ENCODE measurements at regions not wholly inside any gene's neighbourhood (a gene's known extent, or its start where the extent isn't known, plus 50 kb on each side); places are given as distances from the start of the nearest gene placed in this dataset.

DNA sequence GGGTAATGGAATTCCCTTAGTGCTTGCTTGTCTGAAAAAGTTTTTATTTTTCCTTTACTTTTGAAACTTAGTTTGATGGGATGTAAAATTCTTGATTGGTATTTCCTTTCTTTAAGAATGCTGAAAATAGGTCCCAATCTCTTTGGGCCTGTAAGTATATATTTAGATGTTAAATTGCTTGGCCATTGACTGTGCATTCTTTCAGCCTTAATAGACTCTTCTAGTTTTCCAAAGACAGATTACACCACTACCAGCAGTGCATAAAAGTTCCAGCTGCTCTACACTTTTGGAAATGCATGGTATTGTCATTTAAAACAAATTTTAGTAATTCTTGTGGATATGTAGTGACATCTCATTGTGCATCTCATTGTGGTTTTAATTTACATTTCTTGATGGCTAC lies 464.8 kb upstream of the USP24 start:
- no peak for FAIRE-seq
- POLR2A ChIA-PET (ENCODE audit: partially characterized antibody), result no interaction called here
- no peak overlapping the region for H3K9ac ChIP-seq (replicated peaks in 1 of 4; ENCODE audit: extremely low read depth in 1 of 4, low read depth in 3 of 4, low read length in 3 of 4)
- TF ChIP-seq EZH2 (IDR thresholded peaks at IDR 0.05; ENCODE audit: low read depth, low read length, severe bottlenecking), result no peak
- no peak for TF ChIP-seq KDM4A (IDR thresholded peaks at IDR 0.05; ENCODE audit: low read depth, low read length, severe bottlenecking)
- TF ChIP-seq, protein P1, sequence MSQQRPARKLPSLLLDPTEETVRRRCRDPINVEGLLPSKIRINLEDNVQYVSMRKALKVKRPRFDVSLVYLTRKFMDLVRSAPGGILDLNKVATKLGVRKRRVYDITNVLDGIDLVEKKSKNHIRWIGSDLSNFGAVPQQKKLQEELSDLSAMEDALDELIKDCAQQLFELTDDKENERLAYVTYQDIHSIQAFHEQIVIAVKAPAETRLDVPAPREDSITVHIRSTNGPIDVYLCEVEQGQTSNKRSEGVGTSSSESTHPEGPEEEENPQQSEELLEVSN (IDR thresholded peaks at IDR 0.05), result no peak
- TF ChIP-seq YY1 (IDR thresholded peaks at IDR 0.05; ENCODE audit: low read depth, low read length), result no peak
- TF ChIP-seq JUN (IDR thresholded peaks at IDR 0.05; ENCODE audit: low read depth, low read length), result no peak
- no peak for TF ChIP-seq SP1 (IDR thresholded peaks at IDR 0.05; ENCODE audit: low read depth, low read length)
- TF ChIP-seq RNF2 (IDR thresholded peaks at IDR 0.05; ENCODE audit: borderline replicate concordance, low read depth, low read length, missing control alignments, poor library complexity, severe bottlenecking), result no peak
- no peak for TF ChIP-seq TAF7 (optimal IDR thresholded peaks at IDR 0.05; ENCODE audit: borderline replicate concordance, low read depth, low read length)

More for the DNA sequence above, 464.8 kb upstream of the USP24 start:
- no peaks in the 10 kb centered on the region for H3K27me3 ChIP-seq (replicated peaks in 1 of 4; ENCODE audit: control insufficient read depth in 3 of 4, extremely low read depth in 1 of 4, insufficient read depth in 3 of 4, low read length in 3 of 4)
- H3K27ac ChIP-seq (ENCODE audit: low read depth, low read length), result no peak overlapping the region
- H3K36me3 ChIP-seq (ENCODE audit: control insufficient read depth in 2 of 4, insufficient read depth in 4 of 4, low read length in 3 of 4), result no peaks in the 10 kb centered on the region
- no peak overlapping the region for H2BK12ac ChIP-seq (ENCODE audit: low read depth, low read length)
- H3K4me2 ChIP-seq (ENCODE audit: insufficient read depth in 1 of 2, low read depth in 2 of 2, low read length in 2 of 2), result no peak overlapping the region
- no peak overlapping the region for H3K14ac ChIP-seq (ENCODE audit: insufficient read length)
- no peaks in the 10 kb centered on the region for H3K79me1 ChIP-seq (ENCODE audit: low read depth, low read length)
- no peak overlapping the region for H4K91ac ChIP-seq (replicated peaks; ENCODE audit: insufficient read length, low read length)
- H4K8ac ChIP-seq (ENCODE audit: extremely low read depth, insufficient read depth, low read length), result no peak overlapping the region
- H3K4ac ChIP-seq (replicated peaks; ENCODE audit: insufficient read length, low read depth, low read length), result no peak overlapping the region
- no peaks in the 10 kb centered on the region for H4K20me1 ChIP-seq (replicated peaks in 1 of 2; ENCODE audit: control insufficient read depth in 1 of 2, insufficient read depth in 2 of 2, low read length in 2 of 2)
- no peaks in the 10 kb centered on the region; a peak in 1 of 7 replicates for H3K4me1 ChIP-seq (replicated peaks in 1 of 4; ENCODE audit: control insufficient read depth in 3 of 4, insufficient read depth in 4 of 4, low read length in 3 of 4)
- DNase-seq (ENCODE audit: low read depth in 1 of 2, low spot score in 2 of 2), result no peak
- no peak overlapping the region for H2BK15ac ChIP-seq (ENCODE audit: low read length)
- no peaks in the 10 kb centered on the region for H3K79me2 ChIP-seq (ENCODE audit: control insufficient read depth in 1 of 2, insufficient read depth in 2 of 2, low read length in 2 of 2)
- no peaks in the 10 kb centered on the region for H3K23me2 ChIP-seq (ENCODE audit: low read depth, low read length)
- no peak overlapping the region for H3K4me3 ChIP-seq (ENCODE audit: extremely low read depth in 1 of 4, insufficient read depth in 2 of 4, low read depth in 3 of 4, low read length in 4 of 4)
- H3K23ac ChIP-seq (ENCODE audit: insufficient read length), result no peak overlapping the region
- H2AK5ac ChIP-seq (ENCODE audit: low read depth, low read length), result no peak overlapping the region
- CTCF ChIA-PET (ENCODE audit: partially characterized antibody), result interaction anchor here (1.0 kb wide), 1 partner anchor 22 kb away, joined by 3 read pairs; no protein-coding TSS in a partner anchor
- H3K56ac ChIP-seq (replicated peaks; ENCODE audit: insufficient read length, low read depth, low read length), result no peak overlapping the region
- no peak overlapping the region for H2BK20ac ChIP-seq (ENCODE audit: low read length)
- no peaks in the 10 kb centered on the region for H3K9me3 ChIP-seq (ENCODE audit: insufficient read depth in 2 of 2, low read depth in 1 of 2, low read length in 1 of 2)
- H3K18ac ChIP-seq (ENCODE audit: extremely low read depth, low read length), result no peak overlapping the region
- H2BK5ac ChIP-seq (ENCODE audit: low read depth, low read length), result no peak overlapping the region
- H2AFZ ChIP-seq (ENCODE audit: low read length), result no peak overlapping the region
- no peak overlapping the region for H2BK120ac ChIP-seq (replicated peaks; ENCODE audit: low read depth, low read length)
- no peak overlapping the region for H4K5ac ChIP-seq (ENCODE audit: insufficient read length, low read depth, low read length)
